Sigmoid colon (tissue), 4 donors: ENCODE measurements at regions not wholly inside any gene's neighbourhood (a gene's known extent, or its start where the extent isn't known, plus 50 kb on each side); places are given as distances from the start of the nearest gene placed in this dataset.

Experiments
- CTCF ChIP-seq, 4 experiments: fragments of 450-650 bp in 3 of 4; fragments of 200-600 bp in 1 of 4; IDR thresholded peaks; one replicate each; pipeline ENCODE4 v1.5.1; 2016 to 2019; ENCODE audit warnings: antibody characterized with exemption in 4 of 4, mild to moderate bottlenecking in 3 of 4, moderate library complexity in 2 of 4
- EP300 ChIP-seq, 4 donors: sonication (generic); formaldehyde crosslinking; IDR thresholded peaks; one replicate each; pipeline ENCODE4 v1.6.1; 2017; ENCODE audit warnings: antibody characterized with exemption in 4 of 4
- POLR2A ChIP-seq, 2 donors: fragments of 450-650 bp; IDR thresholded peaks; one replicate each; pipeline ENCODE4 v1.6.1; 2016; ENCODE audit warnings: antibody characterized with exemption in 2 of 2, mild to moderate bottlenecking in 2 of 2, moderate library complexity in 2 of 2

GRCh38 chr17:71304498-71305158 lies 816.2 kb upstream of the SOX9 start:
- TF ChIP-seq CTCF (IDR thresholded peaks at IDR 0.05) (no peak), POLR2A (IDR thresholded peaks at IDR 0.05) (no peak), EP300 (IDR thresholded peaks at IDR 0.05) (no peak)
